ENCODE measurements at regions not wholly inside any gene's neighbourhood (a gene's known extent, or its start where the extent isn't known, plus 50 kb on each side); places are given as distances from the start of the nearest gene placed in this dataset.

DNA sequence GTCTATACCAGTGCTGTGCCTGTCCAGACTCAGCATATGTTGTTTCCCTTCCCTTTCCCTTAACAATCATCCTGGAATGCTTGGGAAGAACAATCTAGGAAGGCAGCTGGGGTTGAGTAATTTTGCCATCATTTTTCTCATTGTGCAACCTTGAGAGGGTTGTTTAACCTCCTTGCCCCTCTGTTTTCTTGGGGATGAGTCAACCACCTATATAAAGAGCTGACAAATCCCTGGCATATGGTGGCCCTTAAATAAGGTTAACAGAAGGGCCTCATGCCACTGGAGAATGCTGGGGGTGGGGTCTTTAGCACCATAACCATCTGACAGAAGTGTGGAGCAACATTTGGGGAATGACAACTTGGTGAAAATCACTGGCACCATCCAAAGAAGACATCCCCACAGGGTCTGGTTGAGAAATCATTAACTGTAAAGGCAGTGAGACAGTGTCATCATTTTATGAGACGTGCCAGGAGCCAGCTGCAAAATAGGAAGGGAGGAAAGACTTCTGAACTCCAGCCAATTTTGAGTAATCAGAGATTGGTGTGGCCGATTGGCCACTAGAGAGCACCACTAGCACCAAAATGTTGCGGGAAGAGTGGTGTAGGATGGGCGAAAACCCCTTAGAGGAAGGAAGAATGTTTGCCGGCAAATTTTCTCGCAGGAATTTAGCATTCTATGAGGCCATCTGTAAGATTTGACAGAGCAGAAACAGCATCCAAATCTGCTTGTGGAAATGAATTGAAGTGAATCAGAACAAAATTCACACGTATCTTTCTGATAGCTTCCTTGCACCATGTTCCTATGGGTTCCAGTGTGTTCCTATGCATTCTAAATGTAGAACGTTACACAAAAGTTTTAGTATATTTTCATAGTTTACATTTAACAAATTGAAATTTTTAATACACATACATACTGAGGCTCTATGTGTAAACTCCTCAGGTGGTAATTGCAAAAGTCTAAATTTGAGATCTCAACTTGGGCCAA, 113.8 kb downstream of the MSX2 start:
- DNase-seq (ENCODE audit: low spot score) = no peak

DNA sequence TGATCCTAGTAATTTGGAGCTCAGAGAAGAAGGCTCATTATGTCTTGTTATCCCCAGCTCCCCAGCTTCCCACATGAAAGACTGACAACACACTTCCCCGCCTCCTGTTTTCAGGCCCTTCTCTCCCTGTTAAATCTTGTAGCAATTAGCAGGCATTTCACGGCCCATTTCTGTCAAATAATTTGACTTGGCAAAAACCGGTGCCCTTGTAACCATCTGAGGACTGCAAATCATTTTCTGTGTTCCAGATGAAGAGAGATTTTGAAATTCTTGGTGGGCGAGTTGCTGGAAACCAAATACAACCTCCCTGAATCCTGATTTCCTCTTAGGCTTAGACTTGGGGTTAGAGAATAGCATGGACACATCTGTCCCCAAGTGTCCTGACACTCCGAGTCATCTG, 109.7 kb downstream of the MSX2 start:
- no peak for DNase-seq (ENCODE audit: low spot score)

DNA sequence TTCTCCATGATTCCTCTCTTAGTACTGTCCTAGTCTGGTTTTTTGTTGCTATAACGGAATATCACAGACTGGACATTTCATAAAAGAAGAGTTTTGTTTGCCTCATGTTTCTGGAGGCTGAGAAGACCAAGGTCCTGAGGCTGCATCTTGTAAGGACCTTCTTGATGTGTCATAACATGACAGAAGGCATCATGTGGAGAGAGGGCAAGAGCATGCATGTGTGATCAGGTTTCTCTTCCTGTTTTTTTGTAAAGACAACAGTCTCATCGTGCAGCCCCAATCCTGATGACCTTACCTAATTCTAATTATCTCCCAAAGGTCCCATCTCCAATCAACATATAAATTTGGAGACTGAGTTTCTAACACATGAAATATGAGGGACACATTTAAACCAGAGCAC, 108.4 kb downstream of the MSX2 start:
- DNase-seq (ENCODE audit: low spot score) = no peak

DNA sequence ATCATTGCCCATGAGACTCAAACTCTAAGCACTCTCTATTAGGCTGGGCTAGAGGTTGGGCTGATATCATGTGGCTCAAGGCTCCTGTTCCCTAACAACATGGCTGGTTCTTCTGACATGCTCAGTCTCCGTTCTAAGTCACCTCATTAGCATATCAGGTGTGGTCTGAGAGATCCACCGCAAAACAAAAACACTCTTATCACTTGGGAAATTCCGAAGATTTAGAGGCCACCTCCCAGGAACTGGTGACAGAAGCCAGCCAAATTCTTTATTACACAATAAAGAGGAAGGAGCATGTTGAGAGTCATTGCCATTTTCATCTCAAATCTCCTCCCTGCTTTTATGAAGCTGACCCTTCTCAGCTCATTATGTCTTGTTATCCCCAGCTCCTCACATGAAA, 107.6 kb downstream of the MSX2 start:
- no peak for DNase-seq (ENCODE audit: low spot score)

DNA sequence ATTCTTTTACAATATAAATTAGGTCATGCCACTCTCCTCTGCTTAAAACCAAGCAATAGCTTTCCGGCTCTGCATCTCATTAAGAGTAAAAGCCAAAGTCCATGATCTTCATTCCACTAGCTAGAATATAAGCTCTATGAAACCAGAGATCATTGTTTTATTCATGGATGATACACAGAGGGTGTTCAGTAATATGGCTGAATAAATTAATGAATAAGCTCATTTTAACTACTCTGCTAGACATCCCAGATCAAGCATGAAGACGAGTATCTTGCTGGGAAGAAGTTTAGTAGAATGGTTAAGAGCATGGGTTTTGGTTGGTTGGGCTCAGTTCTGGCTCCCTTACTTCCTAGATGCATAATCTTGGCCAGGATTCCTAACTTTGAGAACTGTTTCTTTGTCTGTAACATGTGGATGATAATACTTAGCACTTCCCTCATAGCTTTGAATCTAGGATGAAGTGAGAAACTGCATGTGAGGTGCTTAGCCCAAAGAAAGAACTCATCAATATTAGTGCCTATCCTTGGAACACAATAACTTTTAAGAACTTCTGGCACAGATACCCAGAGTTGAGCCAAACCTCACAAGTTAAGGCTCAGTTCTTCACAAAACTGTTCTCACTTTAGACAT, 106.8 kb downstream of the MSX2 start:
- no peak for DNase-seq (ENCODE audit: low spot score)

DNA sequence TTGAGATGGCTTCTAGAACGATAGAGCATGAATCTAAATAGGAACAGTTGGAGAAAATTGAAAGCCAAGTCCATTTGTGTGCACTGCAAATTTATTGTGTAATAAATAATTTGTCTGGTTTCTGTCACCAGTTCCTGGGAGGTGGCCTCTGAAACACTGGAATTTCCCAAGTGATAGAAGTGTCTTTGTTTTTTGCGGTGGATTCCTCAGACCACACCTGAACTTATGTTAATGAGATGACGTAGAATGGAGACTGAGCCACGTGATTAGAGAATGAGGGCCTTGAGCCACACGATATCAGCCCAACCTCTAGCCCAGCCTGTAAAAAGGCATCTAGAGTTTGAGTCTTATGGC, 105.1 kb downstream of the MSX2 start:
- no peak for DNase-seq (ENCODE audit: low spot score)

DNA sequence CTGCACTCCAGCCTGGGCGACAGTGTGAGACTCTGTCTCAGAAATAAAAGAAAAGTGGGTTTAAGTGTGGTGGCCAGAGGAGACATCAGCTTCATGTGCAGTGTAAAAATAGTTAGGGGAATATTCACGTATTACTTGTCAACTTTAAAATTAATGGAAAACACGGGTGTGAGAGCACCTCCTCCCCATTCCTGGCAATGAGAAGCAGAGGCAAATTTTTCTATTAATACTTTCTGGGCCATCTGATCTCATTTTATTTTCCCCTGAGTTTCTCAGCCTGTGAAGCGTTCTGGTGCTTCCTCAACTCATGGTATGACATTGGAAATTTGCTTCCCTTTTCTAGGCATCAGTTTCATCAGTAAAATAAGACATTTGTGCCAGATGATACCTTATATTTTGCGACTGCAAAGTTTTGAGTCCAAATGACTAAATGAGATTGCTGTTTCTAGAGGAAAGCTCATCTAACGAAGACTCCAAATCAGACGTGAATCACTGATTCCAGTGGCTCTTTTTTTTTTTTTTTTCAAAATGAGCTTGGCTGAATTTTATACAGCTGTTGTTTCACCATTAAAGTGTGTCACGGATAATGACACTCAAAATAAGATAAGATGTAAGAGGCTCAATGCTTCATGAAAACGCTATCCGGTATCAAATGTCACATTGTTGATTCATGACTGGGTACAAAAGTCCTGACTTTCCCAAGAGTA, 104.6 kb downstream of the MSX2 start:
- no peak for DNase-seq (ENCODE audit: low spot score)

DNA sequence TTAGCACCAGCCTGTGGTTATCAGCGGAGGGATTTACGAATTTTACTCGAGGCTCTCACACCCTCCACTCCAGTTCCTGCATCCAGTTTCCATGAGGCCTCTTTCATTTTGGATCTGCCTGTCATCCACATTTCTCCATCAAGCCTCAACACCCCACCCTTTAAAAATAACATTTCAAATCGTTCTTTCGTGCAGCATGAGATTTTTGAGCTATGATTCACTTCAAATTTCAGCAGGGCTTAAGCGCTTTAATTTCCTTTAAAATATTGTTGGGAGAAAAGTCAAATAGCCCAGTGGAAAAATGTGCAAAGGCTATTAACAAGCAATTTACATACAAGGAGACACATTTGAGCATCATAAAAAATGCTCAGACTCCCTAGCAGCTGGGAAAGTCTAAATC, 103.2 kb downstream of the MSX2 start:
- DNase-seq (ENCODE audit: low spot score) = no peak

DNA sequence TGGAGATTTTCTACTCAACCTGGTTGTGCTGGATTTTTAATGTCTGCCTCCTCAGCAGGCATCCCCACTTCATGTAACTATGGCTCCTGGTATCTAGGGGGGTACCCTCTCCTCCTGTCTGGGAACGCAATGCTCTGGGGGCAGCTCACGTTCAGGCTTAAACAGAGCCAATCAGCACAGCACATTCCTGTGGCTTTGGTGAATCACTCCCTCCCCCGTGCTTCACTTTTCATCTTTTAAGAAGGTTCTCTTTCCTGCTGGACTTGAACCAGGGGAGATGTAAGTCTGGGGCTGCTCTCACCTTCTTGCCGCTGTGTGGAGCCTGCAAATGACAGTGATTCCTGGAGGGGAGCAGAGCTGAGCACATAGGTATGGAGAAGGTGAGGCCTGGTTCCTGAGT, 101.2 kb downstream of the MSX2 start:
- DNase-seq (ENCODE audit: low spot score) = no peak

DNA sequence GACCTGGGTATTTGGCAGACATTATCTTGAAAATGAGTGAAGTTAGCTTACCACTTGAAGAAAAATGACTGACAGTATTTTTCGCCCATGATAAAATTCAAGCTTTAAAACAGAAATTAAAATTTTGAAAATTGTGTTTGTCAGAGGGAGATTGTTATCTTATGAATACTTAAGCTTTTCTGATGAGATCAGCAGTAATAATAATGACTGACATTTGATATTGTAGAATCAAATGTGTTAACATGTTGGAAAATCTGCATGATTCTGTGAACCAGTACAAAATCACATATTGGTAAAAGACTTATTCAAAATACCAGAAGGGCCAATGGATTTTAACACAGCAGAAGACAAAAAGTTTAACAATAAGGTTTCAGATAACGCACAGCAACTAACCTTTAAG, 94.0 kb downstream of the MSX2 start:
- DNase-seq (ENCODE audit: low spot score) = no peak

DNA sequence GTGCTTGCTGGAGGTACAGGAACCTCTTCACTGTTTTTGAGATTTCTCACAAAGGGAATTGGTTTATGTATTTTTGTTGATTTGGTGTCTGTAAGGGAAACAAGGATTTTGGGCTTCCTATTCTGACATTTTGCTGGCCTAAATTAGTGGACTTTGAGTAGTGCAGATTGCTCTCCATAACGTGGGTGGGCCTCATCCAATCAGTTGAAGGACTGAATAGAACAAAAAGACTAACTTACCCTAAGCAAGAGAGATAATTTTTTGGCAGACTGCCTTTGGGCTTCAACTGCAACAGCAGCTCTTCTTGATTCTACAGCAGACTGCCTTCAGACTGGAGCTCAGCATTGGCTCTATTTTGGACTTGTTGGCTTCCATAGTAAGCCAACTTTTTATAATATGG, 93.2 kb downstream of the MSX2 start:
- DNase-seq (ENCODE audit: low spot score) = no peak

DNA sequence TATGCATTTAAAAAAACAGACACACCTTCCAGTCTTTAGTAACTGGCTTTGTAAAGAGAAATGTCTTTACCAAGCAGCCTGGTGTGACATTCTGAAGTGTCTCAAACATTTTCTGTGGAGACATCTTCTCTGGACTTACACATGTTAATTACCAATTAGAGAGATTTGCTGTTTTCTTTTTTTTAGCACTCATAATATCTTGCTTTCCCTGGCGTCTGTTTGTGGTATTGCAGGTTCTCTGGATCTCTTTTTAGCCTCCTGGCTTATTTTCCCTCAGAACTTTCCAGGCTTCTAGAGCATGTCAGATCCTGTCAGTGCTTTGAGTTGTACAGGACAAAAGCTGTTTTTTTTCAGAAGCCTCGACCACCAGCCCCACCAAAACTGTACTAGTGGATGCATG, 92.5 kb downstream of the MSX2 start:
- DNase-seq (ENCODE audit: low spot score) = no peak

DNA sequence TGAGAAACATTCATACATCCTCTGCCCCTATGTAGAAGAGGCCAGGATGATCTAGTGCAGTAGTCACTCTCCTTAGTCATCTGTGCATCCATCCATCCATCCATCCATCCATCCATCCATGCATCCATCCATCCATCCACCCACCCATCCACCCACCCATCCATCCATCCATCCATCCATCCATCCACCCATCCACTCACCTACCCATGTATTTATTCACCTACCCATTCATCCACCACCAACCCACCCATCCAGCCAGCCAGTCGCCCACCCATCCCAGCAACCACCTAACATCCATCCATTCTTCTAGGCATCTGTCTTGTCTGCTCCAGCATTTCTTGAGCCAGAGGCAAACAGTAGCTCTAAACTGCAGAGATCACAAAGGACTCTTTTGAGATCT, 87.1 kb downstream of the MSX2 start:
- no peak for DNase-seq (ENCODE audit: low spot score)

DNA sequence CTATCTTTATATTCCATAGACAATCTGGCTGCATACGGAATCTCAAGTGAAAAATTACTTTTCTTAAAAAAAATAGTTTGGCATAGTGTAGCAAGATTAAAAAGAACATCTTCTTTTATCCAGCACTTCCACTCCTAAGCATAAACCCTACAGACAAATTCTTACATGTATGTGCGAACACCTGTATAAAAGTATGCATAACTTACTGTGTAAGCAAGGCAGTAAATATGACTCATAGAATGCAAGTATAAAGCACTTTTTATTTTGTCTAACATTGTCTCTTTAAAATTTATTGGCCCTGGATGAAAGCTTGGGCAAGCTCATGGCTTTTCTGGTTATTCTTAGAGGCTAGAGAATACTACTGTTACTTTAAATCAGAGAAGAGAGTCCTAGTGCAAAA, 86.4 kb downstream of the MSX2 start:
- no peak for DNase-seq (ENCODE audit: low spot score)

DNA sequence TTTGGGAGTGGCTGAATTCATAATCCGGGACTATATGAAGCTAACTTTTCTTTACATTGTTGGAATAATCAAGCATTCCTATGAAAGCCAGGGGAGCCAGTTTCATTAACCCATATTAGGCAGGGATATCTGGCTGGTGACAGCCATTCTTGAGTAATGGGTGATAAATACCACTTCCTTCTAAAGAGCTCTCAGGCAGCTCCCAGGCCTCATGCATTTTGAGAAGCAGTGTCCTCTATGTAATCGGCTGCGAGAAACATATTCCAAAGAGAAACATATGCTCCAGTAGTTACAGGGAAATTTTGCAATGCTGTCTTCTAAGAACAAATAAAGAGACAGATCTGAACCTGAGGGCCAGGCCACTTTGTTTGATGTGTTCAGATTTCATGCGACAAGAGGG, 83.1 kb downstream of the MSX2 start:
- DNase-seq (ENCODE audit: low spot score) = no peak

DNA sequence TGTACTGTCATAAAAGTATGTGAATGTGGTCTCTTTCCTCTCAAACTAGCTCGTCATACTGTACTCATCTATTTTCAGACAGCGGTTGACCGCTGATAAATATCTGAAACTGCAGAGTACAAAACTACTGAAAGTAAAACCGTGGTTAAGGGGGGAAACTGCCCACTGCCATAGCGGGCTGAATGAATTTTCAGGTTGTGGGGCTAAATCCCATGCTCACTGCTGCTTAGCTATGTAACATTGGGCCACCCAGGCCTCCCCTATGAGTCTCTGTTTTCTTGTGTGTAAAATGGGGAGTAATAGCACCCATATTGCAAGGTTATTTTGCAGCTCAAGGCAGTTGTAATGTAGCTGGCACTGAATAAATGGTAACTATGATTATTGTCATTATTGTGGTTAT, 82.3 kb downstream of the MSX2 start:
- no peak for DNase-seq (ENCODE audit: low spot score)

DNA sequence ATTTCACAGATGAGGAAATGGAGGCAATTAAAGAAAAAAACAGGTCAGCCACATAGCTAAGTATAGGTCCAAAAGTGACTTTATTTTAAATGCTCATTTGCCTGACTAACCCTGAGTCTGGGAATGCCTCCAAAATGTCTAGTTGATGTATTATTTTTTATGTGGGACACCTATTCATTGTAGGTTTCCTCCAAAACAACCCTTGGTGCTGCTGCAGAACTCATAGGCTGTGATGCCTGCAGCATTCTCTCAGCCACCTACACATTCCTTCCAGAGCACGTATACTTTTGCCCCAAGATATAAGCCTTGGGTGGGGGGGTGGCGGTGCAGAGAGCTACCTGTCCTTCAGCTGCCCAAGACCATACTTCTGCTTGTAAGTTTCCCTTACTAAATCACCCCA, 77.4 kb downstream of the MSX2 start:
- DNase-seq (ENCODE audit: low spot score) = no peak

DNA sequence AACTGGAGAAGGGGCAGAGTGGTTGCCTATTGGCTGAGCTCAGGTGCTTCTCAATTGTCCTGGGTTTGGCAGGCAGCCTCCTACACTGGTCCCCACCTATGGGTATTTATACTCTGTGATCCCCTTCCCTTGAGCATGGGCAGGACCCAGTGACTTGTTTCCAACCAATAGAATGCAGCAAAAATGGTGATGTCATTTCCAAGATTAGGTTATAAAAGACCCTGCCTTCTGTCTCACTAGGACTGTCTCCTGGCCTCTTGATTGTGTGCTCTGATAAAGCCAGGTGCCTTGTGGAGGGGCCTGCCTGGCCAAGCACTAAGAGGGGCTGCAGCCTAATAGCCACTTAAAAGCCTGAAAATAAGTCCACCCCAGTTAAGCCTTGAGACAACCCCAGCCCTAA, 76.1 kb downstream of the MSX2 start:
- DNase-seq (ENCODE audit: low spot score) = no peak

DNA sequence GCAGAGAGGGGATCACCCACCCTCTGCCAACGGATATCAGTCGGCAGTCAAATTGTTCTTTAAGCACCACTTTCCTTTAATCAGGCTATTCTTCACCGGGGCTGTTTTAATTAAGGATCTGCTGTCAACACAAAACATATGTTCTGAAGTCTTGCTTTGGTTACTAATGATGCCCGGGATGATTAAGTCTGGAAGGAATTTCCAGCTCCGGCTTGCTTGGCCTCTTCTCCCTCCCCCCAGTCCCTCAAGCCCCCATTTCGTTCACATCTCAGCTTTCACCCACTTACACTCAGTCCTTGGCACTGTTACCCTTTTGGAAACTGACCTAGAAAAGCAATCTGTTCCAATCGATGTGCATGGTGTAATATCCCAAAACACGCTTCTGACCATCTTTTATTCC, 74.7 kb downstream of the MSX2 start:
- DNase-seq (ENCODE audit: low spot score) = no peak

DNA sequence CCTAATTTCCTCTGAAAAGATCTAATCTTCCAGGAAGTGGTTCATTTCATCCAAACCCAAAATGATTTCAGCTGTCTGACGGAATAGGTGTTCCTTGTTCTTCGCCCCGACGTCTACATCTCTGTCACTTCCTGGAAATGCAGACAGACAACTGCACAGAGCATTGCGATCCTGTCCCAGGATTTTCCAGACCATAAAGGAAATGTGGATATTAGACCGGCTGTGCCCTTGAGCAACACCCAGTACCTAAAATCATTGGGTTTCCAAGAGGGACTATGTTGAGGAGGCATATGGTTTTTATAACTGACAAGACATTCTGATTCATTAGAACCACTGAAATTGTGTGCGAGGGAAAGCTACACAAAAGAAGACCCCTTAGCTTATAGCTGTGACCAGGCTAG, 74.2 kb downstream of the MSX2 start:
- no peak for DNase-seq (ENCODE audit: low spot score)

DNA sequence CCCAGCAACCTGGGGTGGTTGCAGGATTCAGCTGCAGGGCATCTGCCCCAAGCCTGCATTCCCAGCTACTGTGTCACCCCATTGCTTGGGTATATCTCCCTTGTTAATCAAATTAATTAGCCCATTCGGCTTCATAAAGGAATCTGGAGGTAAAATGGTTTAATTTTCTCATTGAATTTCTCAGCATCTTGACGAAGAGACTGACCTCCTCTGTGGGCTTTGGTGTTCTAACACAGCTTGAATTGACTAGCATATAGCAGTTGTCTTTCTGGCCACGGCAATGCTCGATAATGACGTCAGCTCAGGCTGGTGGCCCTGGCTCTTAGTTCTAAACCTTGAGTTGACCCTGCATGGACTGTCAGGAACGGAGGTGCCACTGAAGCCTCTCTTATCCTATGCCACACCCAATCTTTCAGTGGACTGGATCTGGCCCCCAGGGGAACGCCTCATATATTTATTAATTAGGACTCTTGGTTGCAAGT, 72.4 kb downstream of the MSX2 start:
- no peak for DNase-seq (ENCODE audit: low spot score)

DNA sequence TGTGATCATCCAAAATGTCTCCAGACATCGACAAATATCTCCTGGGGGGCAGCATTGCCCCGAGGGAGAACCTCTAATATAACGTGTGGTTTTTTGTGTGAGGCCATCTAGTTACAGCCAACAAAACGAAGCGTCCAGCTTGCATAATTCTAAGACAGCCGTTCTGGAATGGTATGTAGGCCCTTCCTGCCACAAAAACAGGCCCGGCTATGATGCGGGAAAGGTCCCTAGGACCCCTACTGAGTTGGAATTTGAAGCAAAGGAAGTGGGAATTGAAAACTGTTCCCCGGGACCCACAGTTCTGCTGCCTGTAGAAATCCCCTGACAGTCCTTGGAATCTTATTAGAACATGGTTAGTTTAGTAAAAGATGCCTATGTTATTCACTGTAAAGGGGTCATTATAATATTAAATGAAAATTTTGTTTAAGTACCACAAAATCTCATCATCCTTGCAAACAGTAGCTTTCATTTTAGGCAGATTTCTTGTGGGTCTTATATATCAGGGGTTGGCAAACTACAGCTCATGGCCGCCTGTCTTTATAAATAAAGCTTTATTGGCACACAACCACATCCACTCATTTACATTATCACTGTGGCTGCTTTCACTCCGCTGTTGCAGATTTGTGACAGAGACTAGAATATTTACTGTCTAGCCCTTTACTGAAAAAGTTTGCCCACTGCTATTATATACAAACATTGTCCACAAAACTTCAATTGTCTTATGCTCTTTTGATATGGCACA, 70.7 kb downstream of the MSX2 start:
- DNase-seq (ENCODE audit: low spot score) = no peak
